GM23248 (cell line): ENCODE measurements at regions not wholly inside any gene's neighbourhood (a gene's known extent, or its start where the extent isn't known, plus 50 kb on each side); places are given as distances from the start of the nearest gene placed in this dataset.

ENCODE experiments used
- DNase-seq: peaks from one replicate; pipeline ENCODE4 v3.0.0-alpha.2; 2015
- H2AFZ ChIP-seq: fragments of 200-600 bp; sonication (generic); 2 replicates; pipeline ENCODE4 v1.6.1; 2016; ENCODE audit warnings: antibody characterized with exemption
- H3F3A ChIP-seq: fragments of 200-600 bp; sonication (generic); 2 replicates; pipeline ENCODE4 v1.6.1; 2016; ENCODE audit warnings: mild to moderate bottlenecking, antibody characterized with exemption, mixed run types; ENCODE audit not compliant: insufficient read depth
- H3K27ac ChIP-seq: fragments of 200-600 bp; sonication (generic); 2 replicates; pipeline ENCODE4 v1.5.1; 2016; ENCODE audit warnings: mild to moderate bottlenecking
- H3K27me3 ChIP-seq: fragments of 200-600 bp; sonication (generic); replicated peaks from 2 replicates; pipeline ENCODE4 v1.6.1; 2016; ENCODE audit warnings: mild to moderate bottlenecking; ENCODE audit not compliant: insufficient read depth
- H3K36me3 ChIP-seq: fragments of 200-600 bp; sonication (generic); 2 replicates; pipeline ENCODE4 v1.6.1; 2016; ENCODE audit warnings: low read depth, mild to moderate bottlenecking
- H3K4me1 ChIP-seq: fragments of 200-600 bp; sonication (generic); 2 replicates; pipeline ENCODE4 v1.6.1; 2016; ENCODE audit warnings: mild to moderate bottlenecking; ENCODE audit not compliant: insufficient read depth
- H3K4me2 ChIP-seq: fragments of 200-600 bp; sonication (generic); one replicate; pipeline ENCODE4 v1.6.1; 2016; ENCODE audit warnings: mild to moderate bottlenecking; ENCODE audit not compliant: unreplicated experiment
- H3K4me3 ChIP-seq: fragments of 200-600 bp; sonication (generic); 2 replicates; pipeline ENCODE4 v1.5.1; 2016; ENCODE audit warnings: mild to moderate bottlenecking
- H3K79me2 ChIP-seq: fragments of 200-600 bp; sonication (generic); 2 replicates; pipeline ENCODE4 v1.6.1; 2016; ENCODE audit warnings: mild to moderate bottlenecking; ENCODE audit not compliant: insufficient read depth
- H3K9ac ChIP-seq: fragments of 200-600 bp; sonication (generic); 2 replicates; pipeline ENCODE4 v1.6.1; 2016; ENCODE audit warnings: mild to moderate bottlenecking
- H3K9me2 ChIP-seq: fragments of 200-600 bp; sonication (generic); 2 replicates; pipeline ENCODE4 v1.6.1; 2016; ENCODE audit warnings: mixed run types, mild to moderate bottlenecking, moderate library complexity; ENCODE audit not compliant: insufficient read depth
- H3K9me3 ChIP-seq: fragments of 200-600 bp; sonication (generic); one replicate; pipeline ENCODE4 v1.6.1; 2017; ENCODE audit warnings: low read depth
- H4K20me1 ChIP-seq: fragments of 200-600 bp; sonication (generic); 2 replicates; pipeline ENCODE4 v1.6.0; 2016; ENCODE audit not compliant: insufficient read depth
- EZH2 ChIP-seq: fragments of 200-600 bp; sonication (generic); IDR thresholded peaks from 2 replicates; pipeline ENCODE4 v1.6.1; 2018; ENCODE audit warnings: antibody characterized with exemption, mild to moderate bottlenecking; ENCODE audit not compliant: insufficient read depth, poor library complexity, severe bottlenecking
- EZH2phosphoT487 ChIP-seq: fragments of 200-600 bp; sonication (generic); IDR thresholded peaks from 2 replicates; pipeline ENCODE4 v1.6.1; 2018; ENCODE audit warnings: antibody characterized with exemption, moderate library complexity, mild to moderate bottlenecking, low read depth; ENCODE audit not compliant: insufficient read depth
- WGBS, 2 experiments: methylation state at CpG; one replicate each; pipeline ENCODE4 v1.1.6; 2015 to 2017; ENCODE audit warnings: low lambda C conversion rate in 2 of 2, low coverage in 1 of 2; ENCODE audit errors: missing lambda C conversion rate in 2 of 2; 5-methylcytosine and 5-hydroxymethylcytosine counted together
- in situ Hi-C: fragments of 300-500 bp; cut with MboI; formaldehyde crosslinking; loops from 2 replicates; pipeline ENCODE4 v1.15.0; 2020

DNA sequence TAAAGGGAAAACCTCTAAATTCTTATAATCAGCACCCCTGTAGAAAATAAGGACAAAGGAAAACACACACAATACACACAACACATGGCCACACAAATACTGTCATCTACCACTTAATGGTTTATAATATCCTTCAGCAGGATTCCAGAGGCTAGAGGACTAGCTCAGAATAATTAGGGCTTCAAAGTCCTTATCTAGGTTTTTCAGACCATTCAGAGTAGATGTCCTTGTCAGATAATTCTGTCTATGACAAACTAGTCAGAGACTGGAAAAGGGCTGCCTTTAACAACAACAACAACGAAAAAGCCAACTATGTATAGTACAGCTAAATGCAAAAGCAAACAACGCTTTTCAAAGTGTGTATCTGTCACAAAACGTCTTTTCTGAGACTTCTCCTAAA lies 456.5 kb upstream of the CNTN5 start:
- Histone ChIP-seq H4K20me1 (no peaks in the 10 kb centered on the region), H3K9me3 (no peaks in the 10 kb centered on the region), H3F3A (no peaks in the 10 kb centered on the region), H3K27ac (no peak overlapping the region), H3K4me2 (no peak overlapping the region), H3K9ac (no peak overlapping the region), H3K27me3 (no peaks in the 10 kb centered on the region), H2AFZ (no peak overlapping the region), H3K79me2 (no peaks in the 10 kb centered on the region), H3K4me3 (no peak overlapping the region), H3K4me1 (no peaks in the 10 kb centered on the region), H3K36me3 (no peaks in the 10 kb centered on the region), H3K9me2 (no peaks in the 10 kb centered on the region)
- DNase-seq, result no peak
- 4 to 10% methylated on average over 3 of the region's 3 CpGs for WGBS, 2 experiments
- in situ Hi-C loops, result no loop called here
- TF ChIP-seq EZH2phosphoT487 (no peak), EZH2 (no peak)

DNA sequence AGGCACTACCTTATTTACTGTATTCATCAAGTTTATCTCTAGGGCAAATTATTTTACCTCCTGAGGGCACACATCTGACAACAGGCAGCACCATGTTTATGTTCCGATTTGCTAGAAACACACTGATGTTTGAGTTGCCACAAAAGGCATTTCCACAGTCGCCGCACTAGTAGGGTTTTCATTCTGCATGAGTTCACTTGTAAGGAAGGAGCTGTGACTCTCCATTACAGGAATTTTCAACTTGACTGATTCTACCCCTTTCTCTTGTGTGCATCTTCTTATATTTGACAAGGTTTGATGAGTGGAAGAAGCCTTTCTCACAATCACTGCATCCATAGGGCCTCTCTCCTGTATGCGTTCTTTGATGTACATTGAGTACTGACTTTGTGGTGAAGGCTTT lies 455.9 kb upstream of the CNTN5 start:
- WGBS, 2 experiments, result 38 to 41% methylated on average over 4 of the region's 4 CpGs
- H3K4me1 ChIP-seq, result no peaks in the 10 kb centered on the region
- no peak overlapping the region for H2AFZ ChIP-seq
- H4K20me1 ChIP-seq, result no peaks in the 10 kb centered on the region
- DNase-seq, result no peak
- no peaks in the 10 kb centered on the region for H3K27me3 ChIP-seq
- no peak overlapping the region for H3K9ac ChIP-seq
- H3K79me2 ChIP-seq, result no peaks in the 10 kb centered on the region
- H3F3A ChIP-seq, result no peaks in the 10 kb centered on the region
- no peak for TF ChIP-seq EZH2
- no peak for TF ChIP-seq EZH2phosphoT487
- in situ Hi-C loops, result no loop called here
- no peak overlapping the region for H3K4me2 ChIP-seq
- no peaks in the 10 kb centered on the region for H3K9me3 ChIP-seq
- no peaks in the 10 kb centered on the region for H3K36me3 ChIP-seq
- no peak overlapping the region for H3K4me3 ChIP-seq
- no peak overlapping the region for H3K27ac ChIP-seq
- H3K9me2 ChIP-seq, result no peaks in the 10 kb centered on the region

DNA sequence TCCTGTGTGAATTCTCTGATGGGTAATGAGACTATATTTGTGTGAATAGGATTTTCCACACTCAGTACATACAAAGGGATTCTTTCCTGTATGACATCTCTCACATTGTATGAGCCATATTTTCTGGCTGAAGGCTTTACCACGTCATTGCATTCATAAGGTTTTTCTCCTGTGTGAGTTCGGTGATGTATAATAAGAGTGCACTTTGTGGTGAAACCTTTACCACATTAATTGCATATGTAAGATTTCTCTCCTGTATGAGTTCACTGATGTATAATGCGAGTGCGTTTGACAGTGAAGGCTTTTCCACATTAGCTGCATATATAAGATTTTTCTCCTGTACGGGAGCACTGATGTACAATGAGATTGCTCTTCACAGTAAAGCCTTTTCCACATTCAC lies 455.4 kb upstream of the CNTN5 start:
- Histone ChIP-seq H3K9ac (no peak overlapping the region), H4K20me1 (no peaks in the 10 kb centered on the region), H3K27ac (no peak overlapping the region), H3F3A (no peaks in the 10 kb centered on the region), H3K4me2 (no peak overlapping the region), H3K9me3 (no peaks in the 10 kb centered on the region), H3K4me3 (no peak overlapping the region), H3K4me1 (no peaks in the 10 kb centered on the region), H3K79me2 (no peaks in the 10 kb centered on the region), H2AFZ (no peak overlapping the region), H3K36me3 (no peaks in the 10 kb centered on the region), H3K9me2 (no peaks in the 10 kb centered on the region), H3K27me3 (no peaks in the 10 kb centered on the region)
- 40 to 41% methylated on average over 5 of the region's 5 CpGs for WGBS, 2 experiments
- in situ Hi-C loops, result no loop called here
- DNase-seq, result no peak
- no peak for TF ChIP-seq EZH2phosphoT487
- TF ChIP-seq EZH2, result no peak

DNA sequence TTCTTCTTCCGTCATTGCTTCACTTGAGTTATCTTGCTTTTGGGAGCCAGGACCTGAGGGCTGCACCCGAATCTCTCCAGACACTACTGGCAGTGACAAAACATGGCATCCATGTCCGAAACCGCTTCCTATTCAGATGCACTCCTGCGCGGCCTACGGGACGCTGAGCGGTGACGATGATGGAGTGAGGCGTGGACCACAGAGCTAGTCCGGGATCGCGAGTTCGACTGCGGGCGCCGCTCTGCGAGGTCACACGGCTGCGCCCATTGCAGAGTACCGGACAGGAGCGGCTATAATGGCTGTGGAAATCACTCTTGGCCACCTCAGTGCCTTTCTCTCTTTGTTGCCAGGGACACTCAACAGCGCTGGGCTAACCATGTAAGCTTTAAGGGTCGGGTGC lies 453.8 kb upstream of the CNTN5 start:
- H3K36me3 ChIP-seq, result no peaks in the 10 kb centered on the region
- no peaks in the 10 kb centered on the region for H4K20me1 ChIP-seq
- H3K4me3 ChIP-seq, result no peak overlapping the region
- no peaks in the 10 kb centered on the region for H3K4me1 ChIP-seq
- no peak overlapping the region for H3K27ac ChIP-seq
- H3K79me2 ChIP-seq, result no peaks in the 10 kb centered on the region
- DNase-seq, result no peak
- in situ Hi-C loops, result no loop called here
- H3K9ac ChIP-seq, result no peak overlapping the region
- H3K27me3 ChIP-seq, result no peaks in the 10 kb centered on the region
- TF ChIP-seq EZH2phosphoT487 (no peak), EZH2 (no peak)
- no peaks in the 10 kb centered on the region for H3F3A ChIP-seq
- WGBS, 2 experiments, result 65 to 70% methylated on average over 22 to 25 of the region's 25 CpGs
- no peak overlapping the region for H3K4me2 ChIP-seq
- no peak overlapping the region for H2AFZ ChIP-seq
- no peaks in the 10 kb centered on the region for H3K9me2 ChIP-seq
- no peaks in the 10 kb centered on the region for H3K9me3 ChIP-seq

DNA sequence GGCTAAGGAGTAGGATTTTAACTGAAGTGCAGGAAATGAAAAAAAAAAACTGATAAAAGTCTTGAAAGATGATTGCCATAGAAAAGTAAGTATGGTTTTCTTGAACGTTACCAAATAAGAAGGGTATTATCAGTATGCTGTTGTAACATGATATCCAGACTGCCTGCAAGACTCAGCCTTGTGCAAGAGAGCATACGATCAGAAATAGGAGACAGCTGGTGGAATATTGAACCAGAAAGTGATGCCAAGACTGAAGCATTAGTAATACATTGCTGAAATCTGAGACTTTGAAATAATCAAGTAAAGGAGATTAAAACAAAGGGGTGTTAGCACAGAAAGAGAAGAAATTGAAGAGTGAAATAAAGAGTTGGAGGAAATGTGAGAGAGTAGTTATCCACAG lies 452.7 kb upstream of the CNTN5 start:
- Histone ChIP-seq H3K9me2 (no peaks in the 10 kb centered on the region), H4K20me1 (no peaks in the 10 kb centered on the region), H3K9me3 (no peaks in the 10 kb centered on the region), H3K4me3 (no peak overlapping the region), H3K36me3 (no peaks in the 10 kb centered on the region), H3K27ac (no peak overlapping the region), H2AFZ (no peak overlapping the region), H3K27me3 (no peaks in the 10 kb centered on the region), H3K4me1 (no peaks in the 10 kb centered on the region), H3K4me2 (no peak overlapping the region), H3K9ac (no peak overlapping the region), H3F3A (no peaks in the 10 kb centered on the region), H3K79me2 (no peaks in the 10 kb centered on the region)
- in situ Hi-C loops, result no loop called here
- TF ChIP-seq EZH2phosphoT487 (no peak), EZH2 (no peak)
- WGBS, 2 experiments, result 2 to 4% methylated on average over 2 of the region's 2 CpGs
- no peak for DNase-seq
